ENCODE measurements at regions not wholly inside any gene's neighbourhood (a gene's known extent, or its start where the extent isn't known, plus 50 kb on each side); places are given as distances from the start of the nearest gene placed in this dataset.

- H3K27ac ChIP-seq = no peak overlapping the region
- no peak for TF ChIP-seq CTCF (conservative IDR thresholded peaks at IDR 0.05)
These were observed 88.1 kb upstream of the C1orf21 start for GRCh38 chr1:184298440-184299405.

- no peak overlapping the region for H3K27ac ChIP-seq
- TF ChIP-seq CTCF (conservative IDR thresholded peaks at IDR 0.05) = no peak
These were observed 87.4 kb upstream of the C1orf21 start for GRCh38 chr1:184299406-184299790.

GRCh38 chr1:184299796-184300195 is 87.0 kb upstream of the C1orf21 start:
- no peak overlapping the region for H3K27ac ChIP-seq
- TF ChIP-seq CTCF (conservative IDR thresholded peaks at IDR 0.05) = no peak

GRCh38 chr1:184300446-184300845 is 86.4 kb upstream of the C1orf21 start:
- TF ChIP-seq CTCF (conservative IDR thresholded peaks at IDR 0.05) = no peak
- no peak overlapping the region for H3K27ac ChIP-seq

- H3K27ac ChIP-seq = no peak overlapping the region
- TF ChIP-seq CTCF (conservative IDR thresholded peaks at IDR 0.05) = no peak
These were observed 85.6 kb upstream of the C1orf21 start for GRCh38 chr1:184301227-184301626.

- no peak overlapping the region for H3K27ac ChIP-seq
- no peak for TF ChIP-seq CTCF (conservative IDR thresholded peaks at IDR 0.05)
These were observed 84.5 kb upstream of the C1orf21 start for GRCh38 chr1:184302346-184302745.

- no peak for TF ChIP-seq CTCF (conservative IDR thresholded peaks at IDR 0.05)
These were observed 76.5 kb upstream of the C1orf21 start for GRCh38 chr1:184310157-184310819.

More at GRCh38 chr1:184310157-184310819, 76.5 kb upstream of the C1orf21 start:
- no peak overlapping the region for H3K27ac ChIP-seq

Data from VCaP (cell line).